CD4-positive, alpha-beta T cell treated with Interleukin-15 for 1 hour (primary cell): ENCODE measurements at regions not wholly inside any gene's neighbourhood (a gene's known extent, or its start where the extent isn't known, plus 50 kb on each side); places are given as distances from the start of the nearest gene placed in this dataset.
"Not testable (repeated sequence)": the region's sequence is repeated elsewhere in the genome, so short reads cannot be mapped to it uniquely, and the experiment has no call there.

ENCODE experiments used
- DNase-seq: peaks from one replicate; pipeline ENCODE4 v3.0.0-alpha.2; 2020

GRCh38 chr3:106957029-106957428 is 420.2 kb upstream of the CCDC54 start:
- DNase-seq = no peak

GRCh38 chr3:106962993-106963392 is 414.2 kb upstream of the CCDC54 start:
- no peak for DNase-seq

GRCh38 chr3:106963442-106963841 is 413.8 kb upstream of the CCDC54 start:
- DNase-seq = no peak

- DNase-seq = no peak
Measured at GRCh38 chr3:106965307-106965706, 411.9 kb upstream of the CCDC54 start.

- DNase-seq = no peak
Measured at GRCh38 chr3:106969596-106969995, 407.6 kb upstream of the CCDC54 start.

GRCh38 chr3:106981392-106981791 is 395.8 kb upstream of the CCDC54 start:
- DNase-seq = no peak

GRCh38 chr3:106985721-106986120 is 391.5 kb upstream of the CCDC54 start:
- DNase-seq = no peak

- peak; percentile 30 for DNase-seq
Measured at GRCh38 chr3:106998841-106999682, 378.2 kb upstream of the CCDC54 start.

GRCh38 chr3:107001635-107002034 is 375.6 kb upstream of the CCDC54 start:
- no peak for DNase-seq

GRCh38 chr3:107005352-107005751 is 371.9 kb upstream of the CCDC54 start:
- DNase-seq = not testable (repeated sequence)

- no peak for DNase-seq
Measured at GRCh38 chr3:107008213-107008612, 369.0 kb upstream of the CCDC54 start.

- no peak for DNase-seq
Measured at GRCh38 chr3:107013641-107014040, 363.6 kb upstream of the CCDC54 start.

- no peak for DNase-seq
Measured at GRCh38 chr3:107024551-107025026, 352.6 kb upstream of the CCDC54 start.

- no peak for DNase-seq
Measured at GRCh38 chr3:107025961-107026360, 351.3 kb upstream of the CCDC54 start.

GRCh38 chr3:107028086-107028485 is 349.2 kb upstream of the CCDC54 start:
- no peak for DNase-seq

GRCh38 chr3:107028626-107029025 is 348.6 kb upstream of the CCDC54 start:
- DNase-seq = no peak

GRCh38 chr3:107032111-107032510 is 345.1 kb upstream of the CCDC54 start:
- no peak for DNase-seq

- DNase-seq = no peak
Measured at GRCh38 chr3:107034142-107034541, 343.1 kb upstream of the CCDC54 start.

GRCh38 chr3:107035176-107035575 is 342.1 kb upstream of the CCDC54 start:
- no peak for DNase-seq

- DNase-seq = no peak
Measured at GRCh38 chr3:107044677-107045076, 332.6 kb upstream of the CCDC54 start.

- no peak for DNase-seq
Measured at GRCh38 chr3:107045791-107046190, 331.4 kb upstream of the CCDC54 start.

GRCh38 chr3:107055181-107055942 is 321.9 kb upstream of the CCDC54 start:
- DNase-seq = no peak

GRCh38 chr3:107061466-107061865 is 315.8 kb upstream of the CCDC54 start:
- no peak for DNase-seq

- no peak for DNase-seq
Measured at GRCh38 chr3:107062310-107062709, 314.9 kb upstream of the CCDC54 start.
